HCT116 (cell line): ENCODE measurements at regions not wholly inside any gene's neighbourhood (a gene's known extent, or its start where the extent isn't known, plus 50 kb on each side); places are given as distances from the start of the nearest gene placed in this dataset.

Source experiments
- ATAC-seq: fragments of 200-7000 bp; cut with Tn5 transposase; 2 replicates; pipeline ENCODE4 v1.9.1; 2020; ENCODE audit warnings: mild to moderate bottlenecking, moderate library complexity
- BruUV-seq: library from RNA; stranded (reverse); fragments of 400-500 nt; replicated peaks from 2 replicates; lab custom pipeline; 2021; lab: Mats Ljungman, UMichigan
- CTCF ChIA-PET: fragments of 300-600 bp; sonication (Branson Sonifier 250); formaldehyde crosslinking; loops from one replicate; lab custom pipeline; 2021; ENCODE audit warnings: antibody characterized with exemption; lab: Charles Lee
- POLR2A ChIA-PET: fragments of 300-600, 350-600 bp; sonication (Branson Sonifier 250); formaldehyde crosslinking; loops from one replicate; lab custom pipeline; 2021; ENCODE audit warnings: antibody characterized with exemption; lab: Charles Lee
- RAD21 ChIA-PET, 2 experiments: fragments of 300-600 bp; sonication (Branson Sonifier 250); formaldehyde crosslinking; loops; one replicate each; lab custom pipeline; 2023; ENCODE audit warnings: low total read pairs in 2 of 2; ENCODE audit not compliant: uncharacterized antibody in 2 of 2, unreplicated experiment in 2 of 2, low non-redundant PET in 1 of 2; lab: Charles Lee
- DNase-seq: peaks from one replicate; pipeline ENCODE4 v3.0.0-alpha.2; 2010; ENCODE audit warnings: low read depth, low spot score
- H2AFZ ChIP-seq: fragments of 200-600 bp; shearing (Covaris generic), sonication (generic); 2 replicates; pipeline ENCODE4 v1.6.1; 2017; ENCODE audit warnings: low read depth, mixed run types, mixed read lengths, antibody characterized with exemption, low read length; ENCODE audit not compliant: poor library complexity, severe bottlenecking
- H3K27ac ChIP-seq: 2 replicates; pipeline ENCODE4 v1.5.1; 2012; ENCODE audit warnings: low read depth, low read length
- H3K27me3 ChIP-seq: fragments of 200-600 bp; sonication (generic); 2 replicates; pipeline ENCODE4 v1.6.1; 2016; ENCODE audit warnings: mixed run types, low read length, mixed read lengths; ENCODE audit not compliant: insufficient read depth
- H3K36me3 ChIP-seq, 2 experiments: fragments of 200-500 bp in 1 of 2; fragments of 200-600 bp in 1 of 2; sonication (Bioruptor generic) in 1 of 2; sonication (generic) in 1 of 2; 2 replicates each; pipeline versions ENCODE4 v1.5.1 to v1.6.1; 2014 to 2016; ENCODE audit warnings: low read length in 2 of 2, inconsistent platforms in 1 of 2, mixed read lengths in 1 of 2, mixed run types in 1 of 2; ENCODE audit not compliant: insufficient read depth in 2 of 2, control insufficient read depth in 1 of 2
- H3K4me1 ChIP-seq, 2 experiments: fragments of 200-600 bp in 1 of 2; sonication (generic) in 1 of 2; 2 replicates each; pipeline versions ENCODE4 v1.5.1 to v1.6.1; 2012 to 2017; ENCODE audit warnings: low read length in 2 of 2, inconsistent platforms in 1 of 2, mild to moderate bottlenecking in 1 of 2, mixed read lengths in 1 of 2, mixed run types in 1 of 2, moderate library complexity in 1 of 2; ENCODE audit not compliant: insufficient read depth in 2 of 2, control insufficient read depth in 1 of 2
- H3K4me2 ChIP-seq: fragments of 200-600 bp; sonication (generic); 2 replicates; pipeline ENCODE4 v1.6.1; 2017; ENCODE audit warnings: mixed run types, low read length, mixed read lengths
- H3K4me3 ChIP-seq, 2 experiments: fragments of 200-600 bp in 1 of 2; sonication (generic) in 1 of 2; replicated peaks in 1 of 2; 2 replicates each; pipeline ENCODE4 v1.5.1; 2011 to 2016; ENCODE audit warnings: low read length in 2 of 2, control low read depth in 1 of 2, low read depth in 1 of 2, mild to moderate bottlenecking in 1 of 2, mixed read lengths in 1 of 2, mixed run types in 1 of 2
- H3K79me2 ChIP-seq: fragments of 200-600 bp; sonication (generic); 2 replicates; pipeline ENCODE4 v1.6.1; 2017; ENCODE audit warnings: mild to moderate bottlenecking, mixed run types, low read length, moderate library complexity, mixed read lengths; ENCODE audit not compliant: insufficient read depth
- H3K9ac ChIP-seq: fragments of 200-600 bp; sonication (generic); 2 replicates; pipeline ENCODE4 v1.6.1; 2016; ENCODE audit warnings: low read length, mixed read lengths
- H3K9me2 ChIP-seq: fragments of 200-600 bp; sonication (generic), shearing (Covaris generic); 2 replicates; pipeline ENCODE4 v1.6.1; 2017; ENCODE audit warnings: mixed run types, mild to moderate bottlenecking, moderate library complexity; ENCODE audit not compliant: insufficient read depth
- H3K9me3 ChIP-seq, 2 experiments: fragments of 200-500 bp in 1 of 2; fragments of 200-600 bp in 1 of 2; sonication (Bioruptor generic) in 1 of 2; sonication (generic) in 1 of 2; 2 replicates each; pipeline ENCODE4 v1.6.1; 2014 to 2017; ENCODE audit warnings: low read length in 2 of 2, mixed read lengths in 2 of 2, inconsistent platforms in 1 of 2, low read depth in 1 of 2, mild to moderate bottlenecking in 1 of 2, mixed run types in 1 of 2, moderate library complexity in 1 of 2; ENCODE audit not compliant: control insufficient read depth in 1 of 2, insufficient read depth in 1 of 2
- H4K20me1 ChIP-seq: fragments of 200-600 bp; sonication (generic), shearing (Covaris generic); 2 replicates; pipeline ENCODE4 v1.6.1; 2017; ENCODE audit warnings: mixed run types, mild to moderate bottlenecking, moderate library complexity; ENCODE audit not compliant: insufficient read depth
- CTCF ChIP-seq, 3 experiments: fragments of 200-600 bp in 1 of 3; sonication (generic) in 1 of 3; IDR thresholded peaks in 2 of 3; conservative IDR thresholded peaks in 1 of 3; 2 replicates each; pipeline ENCODE4 v1.5.1; 2012 to 2017; ENCODE audit warnings: low read depth in 2 of 3, low read length in 2 of 3, antibody characterized with exemption in 1 of 3, borderline replicate concordance in 1 of 3, control low read depth in 1 of 3, mild to moderate bottlenecking in 1 of 3, mixed read lengths in 1 of 3, mixed run types in 1 of 3, moderate library complexity in 1 of 3; ENCODE audit not compliant: insufficient read depth in 1 of 3
- ELF1 ChIP-seq: IDR thresholded peaks from 2 replicates; pipeline ENCODE4 v1.6.1; 2012; ENCODE audit warnings: low read depth, borderline replicate concordance
- POLR2AphosphoS5 ChIP-seq: IDR thresholded peaks from 2 replicates; pipeline ENCODE4 v1.6.1; 2011; ENCODE audit warnings: mild to moderate bottlenecking, low read depth, low read length, moderate library complexity
- SIN3A ChIP-seq: IDR thresholded peaks from 2 replicates; pipeline ENCODE4 v1.6.1; 2012; ENCODE audit warnings: low read depth
- ZNF274 ChIP-seq: fragments of 200-500 bp; sonication (Bioruptor generic); IDR thresholded peaks from 2 replicates; pipeline ENCODE4 v1.6.1; 2014; ENCODE audit warnings: mild to moderate bottlenecking, low read depth, low read length, inconsistent platforms
- intact Hi-C: fragments of 100-400 bp; cut with micrococcal nuclease; formaldehyde crosslinking; loops from 2 replicates; pipeline ENCODE4 v1.10.0; 2022
- TF ChIP-seq, protein P1 (sequence below): IDR thresholded peaks from 2 replicates; pipeline ENCODE4 v1.6.1; 2012; ENCODE audit warnings: low read depth
- TF ChIP-seq, protein P2 (sequence below): IDR thresholded peaks from 2 replicates; pipeline ENCODE4 v1.6.1; 2012

DNA sequence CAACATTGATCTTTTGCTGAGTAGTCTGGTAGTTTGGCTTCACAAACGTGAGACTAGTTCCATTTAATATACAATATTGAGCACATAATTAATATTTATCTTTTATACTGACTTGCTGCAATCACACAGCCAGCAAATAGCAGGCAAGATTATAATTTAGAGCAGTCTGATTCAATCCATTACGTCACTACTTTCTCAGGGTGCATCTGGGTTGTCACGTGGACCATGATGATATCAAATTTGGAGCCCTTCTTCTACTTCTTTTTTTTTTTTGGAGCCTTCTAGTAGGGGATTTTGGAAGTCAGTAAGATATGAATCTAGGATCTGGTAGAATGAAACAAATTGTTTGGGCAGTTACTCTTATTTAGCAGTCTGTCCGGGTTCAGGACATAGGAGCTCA, 100.6 kb upstream of the SLC5A9 start:
- Histone ChIP-seq H3K27me3 (peaks cover 21% of the 10 kb centered on the region), H3K4me3 (no peak overlapping the region), H3K27ac (no peak overlapping the region), H4K20me1 (no peaks in the 10 kb centered on the region), H3K9me3 (no peaks in the 10 kb centered on the region), H3K9me2 (no peaks in the 10 kb centered on the region), H3K4me2 (no peak overlapping the region), H2AFZ (no peak overlapping the region), H3K4me1 (no peaks in the 10 kb centered on the region), H3K36me3 (no peaks in the 10 kb centered on the region), H3K9ac (no peak overlapping the region), H3K79me2 (no peaks in the 10 kb centered on the region)
- DNase-seq (no peak), ATAC-seq (no peak)
- intact Hi-C loops, result no loop called here
- ChIA-PET CTCF (no interaction called here), RAD21 (no interaction called here), POLR2A (no interaction called here)
- no TSS peak for BruUV-seq
- TF ChIP-seq ZNF274, result no peak

DNA sequence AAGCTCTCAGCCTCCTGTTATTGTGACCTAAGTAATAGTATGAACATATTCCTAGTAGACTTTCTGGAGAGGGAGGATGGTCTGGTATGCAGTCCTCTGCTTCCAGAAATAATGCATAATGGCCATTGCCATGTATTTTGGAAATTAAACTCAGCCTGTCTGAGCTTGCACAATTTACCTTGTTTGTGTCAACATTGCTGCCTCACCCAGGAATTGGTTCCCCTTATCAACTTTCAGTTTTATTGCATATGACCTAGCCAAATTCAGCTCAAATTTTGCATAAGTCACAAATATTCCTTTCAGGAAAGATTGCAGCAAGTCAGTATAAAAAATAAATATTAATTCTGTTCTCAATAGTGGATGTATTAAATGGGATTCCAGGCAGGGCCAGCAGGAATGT, 101.9 kb upstream of the SLC5A9 start:
- RAD21 ChIA-PET, result no interaction called here
- Histone ChIP-seq H3K9ac (no peak overlapping the region), H3K4me2 (no peak overlapping the region), H3K4me3 (no peak overlapping the region), H4K20me1 (no peaks in the 10 kb centered on the region), H2AFZ (no peak overlapping the region), H3K27ac (no peak overlapping the region), H3K4me1 (no peaks in the 10 kb centered on the region), H3K79me2 (no peaks in the 10 kb centered on the region), H3K27me3 (peaks cover 27% of the 10 kb centered on the region), H3K9me3 (no peaks in the 10 kb centered on the region), H3K9me2 (no peaks in the 10 kb centered on the region), H3K36me3 (no peaks in the 10 kb centered on the region)
- intact Hi-C loops, result no loop called here
- no peak for DNase-seq
- POLR2A ChIA-PET, result no interaction called here
- TF ChIP-seq SIN3A (no peak), ELF1 (no peak), POLR2AphosphoS5 (no peak), CTCF (IDR thresholded peaks at IDR 0.05 in 2 of 3, conservative IDR thresholded peaks at IDR 0.05 in 1 of 3; ENCODE audit: borderline replicate concordance in 1 of 3, insufficient read depth in 1 of 3, low read depth in 2 of 3, low read length in 2 of 3) (no peak), ZNF274 (no peak)
- TF ChIP-seq, protein P1, sequence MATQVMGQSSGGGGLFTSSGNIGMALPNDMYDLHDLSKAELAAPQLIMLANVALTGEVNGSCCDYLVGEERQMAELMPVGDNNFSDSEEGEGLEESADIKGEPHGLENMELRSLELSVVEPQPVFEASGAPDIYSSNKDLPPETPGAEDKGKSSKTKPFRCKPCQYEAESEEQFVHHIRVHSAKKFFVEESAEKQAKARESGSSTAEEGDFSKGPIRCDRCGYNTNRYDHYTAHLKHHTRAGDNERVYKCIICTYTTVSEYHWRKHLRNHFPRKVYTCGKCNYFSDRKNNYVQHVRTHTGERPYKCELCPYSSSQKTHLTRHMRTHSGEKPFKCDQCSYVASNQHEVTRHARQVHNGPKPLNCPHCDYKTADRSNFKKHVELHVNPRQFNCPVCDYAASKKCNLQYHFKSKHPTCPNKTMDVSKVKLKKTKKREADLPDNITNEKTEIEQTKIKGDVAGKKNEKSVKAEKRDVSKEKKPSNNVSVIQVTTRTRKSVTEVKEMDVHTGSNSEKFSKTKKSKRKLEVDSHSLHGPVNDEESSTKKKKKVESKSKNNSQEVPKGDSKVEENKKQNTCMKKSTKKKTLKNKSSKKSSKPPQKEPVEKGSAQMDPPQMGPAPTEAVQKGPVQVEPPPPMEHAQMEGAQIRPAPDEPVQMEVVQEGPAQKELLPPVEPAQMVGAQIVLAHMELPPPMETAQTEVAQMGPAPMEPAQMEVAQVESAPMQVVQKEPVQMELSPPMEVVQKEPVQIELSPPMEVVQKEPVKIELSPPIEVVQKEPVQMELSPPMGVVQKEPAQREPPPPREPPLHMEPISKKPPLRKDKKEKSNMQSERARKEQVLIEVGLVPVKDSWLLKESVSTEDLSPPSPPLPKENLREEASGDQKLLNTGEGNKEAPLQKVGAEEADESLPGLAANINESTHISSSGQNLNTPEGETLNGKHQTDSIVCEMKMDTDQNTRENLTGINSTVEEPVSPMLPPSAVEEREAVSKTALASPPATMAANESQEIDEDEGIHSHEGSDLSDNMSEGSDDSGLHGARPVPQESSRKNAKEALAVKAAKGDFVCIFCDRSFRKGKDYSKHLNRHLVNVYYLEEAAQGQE, result no peak
- TF ChIP-seq, protein P2, sequence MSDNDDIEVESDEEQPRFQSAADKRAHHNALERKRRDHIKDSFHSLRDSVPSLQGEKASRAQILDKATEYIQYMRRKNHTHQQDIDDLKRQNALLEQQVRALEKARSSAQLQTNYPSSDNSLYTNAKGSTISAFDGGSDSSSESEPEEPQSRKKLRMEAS, result no peak
- BruUV-seq, result no TSS peak
- CTCF ChIA-PET, result no interaction called here
- no peak for ATAC-seq
